K562 (cell line): ENCODE measurements at regions not wholly inside any gene's neighbourhood (a gene's known extent, or its start where the extent isn't known, plus 50 kb on each side); places are given as distances from the start of the nearest gene placed in this dataset.

Experiments
- ATAC-seq: fragments of 200-7000 bp; cut with Tn5 transposase; 3 replicates; pipeline ENCODE4 v1.9.1; 2020; ENCODE audit warnings: moderate library complexity
- BruUV-seq: library from RNA; stranded (reverse); fragments of 400-500 nt; replicated peaks from 2 replicates; lab custom pipeline; 2021; lab: Mats Ljungman, UMichigan
- CTCF ChIA-PET: fragments of 300-600 bp; formaldehyde crosslinking; extraction: SDS; loops from one replicate; lab custom pipeline; 2021; ENCODE audit warnings: low intra/inter-chr PET ratio; lab: Yijun Ruan, JAX
- POLR2A ChIA-PET: fragments of 300-600, 350-650 bp; sonication (Branson Sonifier 250); formaldehyde crosslinking; extraction: SDS; loops from one replicate; lab custom pipeline; 2021; ENCODE audit warnings: antibody characterized with exemption, inconsistent platforms; lab: Yijun Ruan, JAX
- DNase-seq, 4 experiments: peaks; one replicate each; pipeline versions ENCODE4 v3.0.0 to v3.0.0-alpha.2; 2011 to 2018; ENCODE audit warnings: low spot score in 3 of 4, mixed read lengths in 3 of 4; ENCODE audit errors: extremely low read depth in 1 of 4
- FAIRE-seq: peaks from 2 replicates; lab custom pipeline; 2011; peaks lifted over from hg19 to GRCh38; lab: Jason Lieb, UNC
- H2AFZ ChIP-seq: 2 replicates; pipeline ENCODE4 v1.6.0; 2011; ENCODE audit warnings: low read depth, low read length, control low read depth, inconsistent platforms
- H3K27ac ChIP-seq: fragments of 200-600 bp; 3 replicates; pipeline ENCODE4 v1.8.0; 2011; ENCODE audit warnings: low read depth, mild to moderate bottlenecking, control low read depth, inconsistent platforms, low read length, moderate library complexity, mixed read lengths; ENCODE audit errors: extremely low read depth
- H3K27me3 ChIP-seq, 2 experiments: fragments of 300-600 bp in 1 of 2; 2 replicates in 1 of 2; 3 replicates in 1 of 2; pipeline versions ENCODE4 v1.6.0 to v1.8.0; 2011; ENCODE audit warnings: inconsistent platforms in 2 of 2, low read length in 2 of 2, mild to moderate bottlenecking in 1 of 2, mixed read lengths in 1 of 2, moderate library complexity in 1 of 2; ENCODE audit not compliant: control insufficient read depth in 2 of 2, insufficient read depth in 2 of 2
- H3K36me3 ChIP-seq: fragments of 300-600 bp; 3 replicates; pipeline ENCODE4 v1.8.0; 2011; ENCODE audit warnings: mild to moderate bottlenecking, low read length, inconsistent platforms; ENCODE audit not compliant: control insufficient read depth, insufficient read depth
- H3K4me1 ChIP-seq, 2 experiments: fragments of 200-600 bp in 1 of 2; replicated peaks in 1 of 2; 2 replicates in 1 of 2; 3 replicates in 1 of 2; pipeline versions ENCODE4 v1.5.1 to v1.8.0; 2011; ENCODE audit warnings: inconsistent platforms in 2 of 2, low read length in 2 of 2, mild to moderate bottlenecking in 1 of 2, mixed read lengths in 1 of 2, moderate library complexity in 1 of 2; ENCODE audit not compliant: control insufficient read depth in 2 of 2, insufficient read depth in 2 of 2
- H3K4me2 ChIP-seq: 2 replicates; pipeline ENCODE4 v1.6.1; 2011; ENCODE audit warnings: low read length, control low read depth, inconsistent platforms, mixed read lengths; ENCODE audit not compliant: insufficient read depth
- H3K4me3 ChIP-seq: fragments of 200-600 bp; sonication (generic), shearing (Covaris generic); 2 replicates; pipeline ENCODE4 v1.5.1; 2016; ENCODE audit warnings: control low read depth, inconsistent platforms
- H3K79me2 ChIP-seq: fragments of 200-600 bp; 3 replicates; pipeline ENCODE4 v1.8.0; 2011; ENCODE audit warnings: low read length, inconsistent platforms; ENCODE audit not compliant: control insufficient read depth, insufficient read depth
- H3K9ac ChIP-seq, 2 experiments: 2 replicates each; pipeline versions ENCODE4 v1.6.0 to v1.6.1; 2011; ENCODE audit warnings: low read depth in 2 of 2, low read length in 2 of 2, control low read depth in 1 of 2, inconsistent platforms in 1 of 2, mild to moderate bottlenecking in 1 of 2, mixed read lengths in 1 of 2; ENCODE audit not compliant: insufficient read depth in 1 of 2
- H3K9me1 ChIP-seq: one replicate; pipeline ENCODE4 v1.6.0; 2011; ENCODE audit warnings: inconsistent platforms, mild to moderate bottlenecking, low read length, moderate library complexity; ENCODE audit not compliant: control insufficient read depth, insufficient read depth
- H3K9me3 ChIP-seq: replicated peaks from 2 replicates; pipeline ENCODE4 v1.5.1; 2011; ENCODE audit warnings: low read depth, low read length, inconsistent platforms; ENCODE audit not compliant: control insufficient read depth, insufficient read depth
- H4K20me1 ChIP-seq: replicated peaks from 2 replicates; pipeline ENCODE4 v1.6.1; 2011; ENCODE audit warnings: low read length, inconsistent platforms, mixed read lengths; ENCODE audit not compliant: control insufficient read depth, insufficient read depth
- BRD9 ChIP-seq: fragments of 450-650 bp; IDR thresholded peaks from 2 replicates; pipeline ENCODE4 v1.6.1; 2018; ENCODE audit warnings: low read depth; ENCODE audit not compliant: partially characterized antibody
- E2F3 ChIP-seq: fragments of 250-450 bp; sonication (Bioruptor Pico); IDR thresholded peaks from 2 replicates; pipeline ENCODE4 v1.4.0; 2020; ENCODE audit warnings: mild to moderate bottlenecking
- FOXJ2 ChIP-seq: fragments of 200-800 bp; sonication (Bioruptor generic); IDR thresholded peaks from 2 replicates; pipeline ENCODE4 v1.6.1; 2016; ENCODE audit warnings: missing genetic modification characterization, missing compliant biosample characterization
- FOXP1 ChIP-seq: sonication (generic); formaldehyde crosslinking; IDR thresholded peaks from 2 replicates; pipeline ENCODE4 v1.8.0; 2022; ENCODE audit warnings: mild to moderate bottlenecking, missing genetic modification reagents
- MECOM ChIP-seq: fragments of 250-450 bp; sonication (Bioruptor Pico); IDR thresholded peaks from 2 replicates; pipeline ENCODE4 v1.8.0; 2022; ENCODE audit warnings: inconsistent platforms
- NFIX ChIP-seq: fragments of 250-450 bp; sonication (Bioruptor Pico); IDR thresholded peaks from 2 replicates; pipeline ENCODE4 v1.4.0; 2020; ENCODE audit warnings: low read depth, mild to moderate bottlenecking, moderate library complexity
- TFAM ChIP-seq: fragments of 250-450 bp; sonication (Bioruptor Pico); conservative IDR thresholded peaks from 2 replicates; pipeline ENCODE4 v1.5.0; 2021; ENCODE audit warnings: mild to moderate bottlenecking, moderate library complexity
- ZNF324 ChIP-seq: fragments of 250-450 bp; sonication (Bioruptor Pico); IDR thresholded peaks from 2 replicates; pipeline ENCODE4 v1.4.0; 2020; ENCODE audit warnings: mild to moderate bottlenecking
- WGBS: fragments of 100-300 bp; shearing (Covaris generic); methylation state at CpG from one replicate; pipeline ENCODE4 v1.1.6; 2016; ENCODE audit warnings: low coverage, mixed read lengths; ENCODE audit not compliant: insufficient coverage; ENCODE audit errors: missing lambda C conversion rate; 5-methylcytosine and 5-hydroxymethylcytosine counted together
- in situ Hi-C: fragments of 300-500 bp; cut with MboI; formaldehyde crosslinking; loops from 4 replicates; pipeline ENCODE4 v1.15.0; 2018; ENCODE audit warnings: inconsistent platforms, mixed read lengths
- intact Hi-C: fragments of 100-400 bp; cut with micrococcal nuclease; formaldehyde crosslinking; loops from 2 replicates; pipeline ENCODE4 v1.14.2; 2022
- TF ChIP-seq, protein P1 (sequence below): sonication (generic); formaldehyde crosslinking; IDR thresholded peaks from 2 replicates; pipeline ENCODE4 v1.4.0; 2020; ENCODE audit warnings: mild to moderate bottlenecking, missing genetic modification reagents

GRCh38 chr9:119634006-119634405, 264.8 kb upstream of the BRINP1 start (continued):
- TF ChIP-seq NFIX, result no peak
- TF ChIP-seq, protein P1, sequence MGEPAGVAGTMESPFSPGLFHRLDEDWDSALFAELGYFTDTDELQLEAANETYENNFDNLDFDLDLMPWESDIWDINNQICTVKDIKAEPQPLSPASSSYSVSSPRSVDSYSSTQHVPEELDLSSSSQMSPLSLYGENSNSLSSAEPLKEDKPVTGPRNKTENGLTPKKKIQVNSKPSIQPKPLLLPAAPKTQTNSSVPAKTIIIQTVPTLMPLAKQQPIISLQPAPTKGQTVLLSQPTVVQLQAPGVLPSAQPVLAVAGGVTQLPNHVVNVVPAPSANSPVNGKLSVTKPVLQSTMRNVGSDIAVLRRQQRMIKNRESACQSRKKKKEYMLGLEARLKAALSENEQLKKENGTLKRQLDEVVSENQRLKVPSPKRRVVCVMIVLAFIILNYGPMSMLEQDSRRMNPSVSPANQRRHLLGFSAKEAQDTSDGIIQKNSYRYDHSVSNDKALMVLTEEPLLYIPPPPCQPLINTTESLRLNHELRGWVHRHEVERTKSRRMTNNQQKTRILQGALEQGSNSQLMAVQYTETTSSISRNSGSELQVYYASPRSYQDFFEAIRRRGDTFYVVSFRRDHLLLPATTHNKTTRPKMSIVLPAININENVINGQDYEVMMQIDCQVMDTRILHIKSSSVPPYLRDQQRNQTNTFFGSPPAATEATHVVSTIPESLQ (CRISPR knock-in tag), result no peak
- no peak for TF ChIP-seq FOXP1 (CRISPR knock-in tag)
- TF ChIP-seq FOXJ2 (tag), result no peak

GRCh38 chr9:119611565-119611964, 242.3 kb upstream of the BRINP1 start:
- DNase-seq, result no peak
- no peak for ATAC-seq
- no peak for FAIRE-seq
- Histone ChIP-seq H3K4me1 (no peaks in the 10 kb centered on the region), H3K9me3 (no peaks in the 10 kb centered on the region), H3K79me2 (no peaks in the 10 kb centered on the region), H2AFZ (no peak overlapping the region), H3K4me3 (no peak overlapping the region), H3K9me1 (no peaks in the 10 kb centered on the region), H3K27me3 (no peaks in the 10 kb centered on the region), H4K20me1 (no peaks in the 10 kb centered on the region), H3K36me3 (no peaks in the 10 kb centered on the region), H3K4me2 (no peak overlapping the region), H3K27ac (no peak overlapping the region), H3K9ac (no peak overlapping the region)
- in situ Hi-C loops, result no loop called here
- POLR2A ChIA-PET, result no interaction called here
- intact Hi-C loops, result no loop called here
- no TSS peak for BruUV-seq
- 0% methylated on average over 1 of the region's 1 CpG for WGBS
- CTCF ChIA-PET, result no interaction called here
- TF ChIP-seq E2F3, result no peak
- TF ChIP-seq TFAM (CRISPR knock-in tag), result no peak
- no peak for TF ChIP-seq ZNF324
- no peak for TF ChIP-seq BRD9
- TF ChIP-seq MECOM (CRISPR knock-in tag), result no peak
